Right lobe of liver (tissue), 4 donors: ENCODE measurements at regions not wholly inside any gene's neighbourhood (a gene's known extent, or its start where the extent isn't known, plus 50 kb on each side); places are given as distances from the start of the nearest gene placed in this dataset.

ENCODE experiments used
- POLR2A ChIP-seq: fragments of 450-650 bp; IDR thresholded peaks from one replicate; pipeline ENCODE4 v1.6.1; 2017; ENCODE audit warnings: antibody characterized with exemption, mild to moderate bottlenecking
- TF ChIP-seq, protein P1 (sequence below), 4 donors: fragments of 200-600 bp in 3 of 4; fragments of 450-650 bp in 1 of 4; IDR thresholded peaks; one replicate each; pipeline versions ENCODE4 v1.5.1 to v1.8.0; 2016 to 2022; ENCODE audit warnings: antibody characterized with exemption in 4 of 4, mild to moderate bottlenecking in 2 of 4
- donor health status: DM: no; HTN: no; CAD: no.
- donor health status: DM: no; HTN: no; CAD: no.
- donor health status: DM: no; HTN: yes; CAD: no.

DNA sequence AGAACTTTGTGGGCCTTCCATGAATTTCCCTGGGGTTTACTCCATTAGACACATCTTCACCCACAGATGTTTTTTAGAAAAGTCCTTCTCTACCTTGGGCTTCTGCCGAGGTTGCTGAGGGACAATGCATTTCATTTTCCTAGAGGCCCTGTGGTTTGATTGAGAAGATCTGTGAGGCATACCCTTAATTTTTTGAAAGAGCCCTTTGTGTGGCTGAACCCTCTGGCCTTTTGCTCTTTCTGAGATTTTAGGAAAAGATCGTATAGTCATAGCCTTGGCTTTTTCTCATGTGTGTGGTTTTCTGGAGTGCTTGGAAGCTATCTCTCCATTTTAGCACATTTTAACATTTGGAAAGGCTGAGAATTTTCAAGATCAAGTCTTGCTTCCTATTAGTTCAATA lies 119.8 kb upstream of the LYZL1 start:
- TF ChIP-seq, protein P1, sequence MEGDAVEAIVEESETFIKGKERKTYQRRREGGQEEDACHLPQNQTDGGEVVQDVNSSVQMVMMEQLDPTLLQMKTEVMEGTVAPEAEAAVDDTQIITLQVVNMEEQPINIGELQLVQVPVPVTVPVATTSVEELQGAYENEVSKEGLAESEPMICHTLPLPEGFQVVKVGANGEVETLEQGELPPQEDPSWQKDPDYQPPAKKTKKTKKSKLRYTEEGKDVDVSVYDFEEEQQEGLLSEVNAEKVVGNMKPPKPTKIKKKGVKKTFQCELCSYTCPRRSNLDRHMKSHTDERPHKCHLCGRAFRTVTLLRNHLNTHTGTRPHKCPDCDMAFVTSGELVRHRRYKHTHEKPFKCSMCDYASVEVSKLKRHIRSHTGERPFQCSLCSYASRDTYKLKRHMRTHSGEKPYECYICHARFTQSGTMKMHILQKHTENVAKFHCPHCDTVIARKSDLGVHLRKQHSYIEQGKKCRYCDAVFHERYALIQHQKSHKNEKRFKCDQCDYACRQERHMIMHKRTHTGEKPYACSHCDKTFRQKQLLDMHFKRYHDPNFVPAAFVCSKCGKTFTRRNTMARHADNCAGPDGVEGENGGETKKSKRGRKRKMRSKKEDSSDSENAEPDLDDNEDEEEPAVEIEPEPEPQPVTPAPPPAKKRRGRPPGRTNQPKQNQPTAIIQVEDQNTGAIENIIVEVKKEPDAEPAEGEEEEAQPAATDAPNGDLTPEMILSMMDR (IDR thresholded peaks at IDR 0.05): no peak
- TF ChIP-seq POLR2A: no peak
